ENCODE measurements at regions not wholly inside any gene's neighbourhood (a gene's known extent, or its start where the extent isn't known, plus 50 kb on each side); places are given as distances from the start of the nearest gene placed in this dataset.

- no peak for TF ChIP-seq CTCF (IDR thresholded peaks at IDR 0.05; ENCODE audit: low read depth, low read length)
- no peak for TF ChIP-seq POLR2A (IDR thresholded peaks at IDR 0.05; ENCODE audit: extremely low read depth, insufficient read length)
Observed at GRCh38 chr1:184865831-184866230, 108.5 kb downstream of the NIBAN1 start.
